Ovary (tissue), 3 donors: ENCODE measurements at regions not wholly inside any gene's neighbourhood (a gene's known extent, or its start where the extent isn't known, plus 50 kb on each side); places are given as distances from the start of the nearest gene placed in this dataset.

ENCODE experiments used
- EP300 ChIP-seq: sonication (generic); formaldehyde crosslinking; IDR thresholded peaks from one replicate; pipeline ENCODE4 v1.6.1; 2017; ENCODE audit warnings: antibody characterized with exemption
- POLR2A ChIP-seq: fragments of 450-650 bp; IDR thresholded peaks from one replicate; pipeline ENCODE4 v1.6.1; 2017; ENCODE audit warnings: antibody characterized with exemption, mild to moderate bottlenecking, moderate library complexity
- TF ChIP-seq, protein P1 (sequence below), 3 donors: fragments of 450-650 bp in 2 of 3; fragments of 200-600 bp in 1 of 3; IDR thresholded peaks; one replicate each; pipeline versions ENCODE4 v1.5.1 to v1.8.0; 2016 to 2022; ENCODE audit warnings: antibody characterized with exemption in 3 of 3, mild to moderate bottlenecking in 1 of 3
- donor health status: DM: no; HTN: no; CAD: no.

DNA sequence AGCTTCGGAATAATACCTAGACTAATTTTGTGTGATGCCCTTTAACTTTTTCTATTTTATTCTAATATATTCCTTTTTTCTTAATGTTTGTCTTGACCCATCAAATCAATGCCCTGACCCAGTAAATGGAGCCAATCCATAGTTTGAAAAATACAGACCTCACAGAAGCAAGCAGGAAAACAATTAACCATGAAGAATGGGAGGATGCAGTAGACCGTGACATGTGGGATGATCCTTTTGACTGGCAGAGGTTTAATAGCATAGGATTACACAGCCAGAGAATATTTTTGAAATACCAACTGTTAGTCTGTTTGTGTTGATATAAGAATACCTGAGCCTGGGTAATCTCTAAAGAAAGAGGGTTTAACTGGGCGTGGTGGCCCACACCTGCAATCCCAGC, 142.6 kb upstream of the NEBL start:
- TF ChIP-seq EP300: no peak
- TF ChIP-seq, protein P1, sequence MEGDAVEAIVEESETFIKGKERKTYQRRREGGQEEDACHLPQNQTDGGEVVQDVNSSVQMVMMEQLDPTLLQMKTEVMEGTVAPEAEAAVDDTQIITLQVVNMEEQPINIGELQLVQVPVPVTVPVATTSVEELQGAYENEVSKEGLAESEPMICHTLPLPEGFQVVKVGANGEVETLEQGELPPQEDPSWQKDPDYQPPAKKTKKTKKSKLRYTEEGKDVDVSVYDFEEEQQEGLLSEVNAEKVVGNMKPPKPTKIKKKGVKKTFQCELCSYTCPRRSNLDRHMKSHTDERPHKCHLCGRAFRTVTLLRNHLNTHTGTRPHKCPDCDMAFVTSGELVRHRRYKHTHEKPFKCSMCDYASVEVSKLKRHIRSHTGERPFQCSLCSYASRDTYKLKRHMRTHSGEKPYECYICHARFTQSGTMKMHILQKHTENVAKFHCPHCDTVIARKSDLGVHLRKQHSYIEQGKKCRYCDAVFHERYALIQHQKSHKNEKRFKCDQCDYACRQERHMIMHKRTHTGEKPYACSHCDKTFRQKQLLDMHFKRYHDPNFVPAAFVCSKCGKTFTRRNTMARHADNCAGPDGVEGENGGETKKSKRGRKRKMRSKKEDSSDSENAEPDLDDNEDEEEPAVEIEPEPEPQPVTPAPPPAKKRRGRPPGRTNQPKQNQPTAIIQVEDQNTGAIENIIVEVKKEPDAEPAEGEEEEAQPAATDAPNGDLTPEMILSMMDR (IDR thresholded peaks at IDR 0.05): no peak
- TF ChIP-seq POLR2A: no peak
